CD4-positive, CD25-positive, alpha-beta regulatory T cell (primary cell): ENCODE measurements at regions not wholly inside any gene's neighbourhood (a gene's known extent, or its start where the extent isn't known, plus 50 kb on each side); places are given as distances from the start of the nearest gene placed in this dataset.

Source experiments
- ATAC-seq, 2 donors: fragments of 150-1000 bp; cut with Tn5 transposase; one replicate each; pipeline ENCODE4 v1.10.0; 2021; ENCODE audit warnings: low read depth in 2 of 2, moderate number of reproducible peaks in 2 of 2, moderate library complexity in 1 of 2
- DNase-seq, 3 donors: peaks; one replicate each; pipeline versions ENCODE4 v3.0.0 to v3.0.0-alpha.2; 2012 to 2022; ENCODE audit warnings: mixed read lengths in 1 of 3
- H3K27ac ChIP-seq: one replicate; pipeline ENCODE4 v1.7.0; 2013; ENCODE audit warnings: mild to moderate bottlenecking, low read length; ENCODE audit not compliant: insufficient read depth, poor library complexity, severe bottlenecking
- H3K27me3 ChIP-seq: one replicate; pipeline ENCODE4 v1.7.0; 2013; ENCODE audit warnings: low read length; ENCODE audit not compliant: control insufficient read depth, insufficient read depth
- H3K36me3 ChIP-seq: one replicate; pipeline ENCODE4 v1.7.0; 2013; ENCODE audit warnings: mild to moderate bottlenecking, low read length, moderate library complexity; ENCODE audit not compliant: control insufficient read depth, insufficient read depth
- H3K4me1 ChIP-seq: 2 replicates; pipeline ENCODE4 v1.7.0; 2013; ENCODE audit warnings: mild to moderate bottlenecking, low read length; ENCODE audit not compliant: insufficient read depth, control insufficient read depth, poor library complexity, severe bottlenecking
- H3K4me3 ChIP-seq: one replicate; pipeline ENCODE4 v1.7.0; 2013; ENCODE audit warnings: low read depth, mild to moderate bottlenecking, low read length, moderate library complexity
- H3K9me3 ChIP-seq, 2 experiments: 1 replicate in 1 of 2; 2 replicates in 1 of 2; pipeline ENCODE4 v1.7.0; 2013; ENCODE audit warnings: low read length in 2 of 2, mild to moderate bottlenecking in 1 of 2, moderate library complexity in 1 of 2; ENCODE audit not compliant: control insufficient read depth in 2 of 2
- H3K27ac Mint-ChIP-seq, 3 donors: one replicate each; pipeline ENCODE4 v1.8.0; 2020 to 2022; ENCODE audit warnings: mild to moderate bottlenecking in 3 of 3, mixed read lengths in 3 of 3, moderate library complexity in 2 of 3
- H3K27me3 Mint-ChIP-seq: one replicate; pipeline ENCODE4 v1.8.0; 2022; ENCODE audit warnings: mild to moderate bottlenecking, mixed read lengths
- H3K36me3 Mint-ChIP-seq: one replicate; pipeline ENCODE4 v1.8.0; 2020; ENCODE audit warnings: mixed read lengths
- H3K4me1 Mint-ChIP-seq, 4 donors: one replicate each; pipeline ENCODE4 v1.8.0; 2020 to 2022; ENCODE audit warnings: mixed read lengths in 4 of 4, mild to moderate bottlenecking in 1 of 4
- H3K4me3 Mint-ChIP-seq, 4 donors: one replicate each; pipeline ENCODE4 v1.8.0; 2020 to 2022; ENCODE audit warnings: mild to moderate bottlenecking in 4 of 4, mixed read lengths in 4 of 4, moderate library complexity in 3 of 4
- H3K9me3 Mint-ChIP-seq, 7 donors: one replicate each; pipeline ENCODE4 v1.8.0; 2020 to 2022; ENCODE audit warnings: mixed read lengths in 7 of 7, mild to moderate bottlenecking in 3 of 7, moderate library complexity in 2 of 7

DNA sequence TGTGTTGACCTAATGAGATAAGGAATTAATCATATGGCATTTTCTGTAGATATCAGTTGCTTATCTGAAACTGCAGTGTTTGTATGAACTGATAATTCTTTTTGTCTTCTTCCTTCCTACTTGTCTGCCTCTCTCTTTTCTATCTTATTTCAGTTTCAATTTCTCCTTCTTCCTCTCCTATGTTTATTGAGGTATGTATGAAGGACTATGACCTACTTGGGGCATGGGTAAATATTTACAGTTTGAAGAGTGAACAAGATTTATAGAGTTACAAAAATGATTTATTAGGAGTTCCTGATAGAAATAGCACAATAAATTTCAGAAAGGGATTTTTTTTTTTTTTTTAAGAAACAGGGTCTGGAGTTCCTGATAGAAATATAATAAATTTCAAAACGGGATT lies 88.7 kb upstream of the MUCL1 start:
- Histone ChIP-seq H3K27me3 (peaks cover 5% of the 10 kb centered on the region), H3K27ac (no peak overlapping the region), H3K9me3 (no peaks in the 10 kb centered on the region), H3K4me3 (no peak overlapping the region), H3K36me3 (no peaks in the 10 kb centered on the region), H3K4me1 (no peaks in the 10 kb centered on the region)
- no peak for DNase-seq
- ATAC-seq = no peak
- no peaks in the 10 kb centered on the region for H3K36me3 Mint-ChIP-seq
- H3K27me3 Mint-ChIP-seq = peaks cover 4% of the 10 kb centered on the region
- no peak overlapping the region for H3K4me3 Mint-ChIP-seq
- H3K4me1 Mint-ChIP-seq = no peaks in the 10 kb centered on the region
- H3K27ac Mint-ChIP-seq = no peak overlapping the region
- no peaks in the 10 kb centered on the region for H3K9me3 Mint-ChIP-seq

DNA sequence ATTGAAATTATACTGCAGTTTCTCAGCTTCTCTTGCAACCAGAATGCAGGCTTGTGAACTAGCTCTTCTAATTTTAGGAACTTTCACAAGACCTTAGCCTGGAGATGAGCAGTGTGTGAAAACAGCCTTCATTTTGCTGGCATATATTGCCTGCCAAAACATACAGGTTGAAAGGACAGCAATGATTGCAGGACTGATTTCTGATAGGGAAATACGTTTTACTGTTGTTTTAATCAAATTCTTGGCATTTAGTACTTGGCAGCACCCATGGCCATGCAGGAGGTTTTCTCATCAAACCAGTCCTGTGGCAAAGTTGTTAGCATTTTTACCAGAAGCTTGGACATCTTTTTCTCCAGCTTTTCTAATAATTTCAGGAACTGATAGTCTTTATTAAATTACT lies 91.9 kb upstream of the MUCL1 start:
- Mint-ChIP-seq H3K4me3 (no peak overlapping the region), H3K27ac (no peak overlapping the region), H3K4me1 (no peaks in the 10 kb centered on the region), H3K27me3 (peaks cover 9% of the 10 kb centered on the region), H3K9me3 (peaks cover 0 to 11% (median 3%) of the 10 kb centered on the region in 7 donors), H3K36me3 (no peaks in the 10 kb centered on the region)
- ATAC-seq = no peak
- H3K27me3 ChIP-seq = peaks cover 12% of the 10 kb centered on the region
- H3K4me3 ChIP-seq = no peak overlapping the region
- H3K27ac ChIP-seq = no peak overlapping the region
- H3K9me3 ChIP-seq = peaks cover 7 to 13% of the 10 kb centered on the region in 2 experiments
- H3K4me1 ChIP-seq = no peaks in the 10 kb centered on the region
- H3K36me3 ChIP-seq = no peaks in the 10 kb centered on the region
- no peak for DNase-seq

DNA sequence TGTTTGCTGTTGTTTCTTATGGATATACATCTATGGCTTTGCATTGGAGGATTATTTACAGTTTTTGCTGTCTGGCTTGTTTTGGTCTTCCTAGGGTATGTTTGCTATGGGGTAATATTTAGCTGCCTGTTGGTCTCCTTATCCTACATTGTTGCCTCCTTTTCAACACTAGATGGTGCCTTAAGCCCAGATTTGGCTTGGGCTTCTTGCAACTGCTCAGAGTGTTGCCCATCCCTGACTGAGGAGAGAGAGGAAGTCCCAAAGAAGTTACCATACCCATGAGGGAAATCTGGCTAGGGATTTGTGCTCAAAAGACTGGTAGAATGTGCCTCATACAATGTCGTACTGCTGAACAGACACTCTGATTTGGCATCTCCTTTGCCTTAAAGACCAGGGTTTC lies 94.6 kb upstream of the MUCL1 start:
- H3K27ac Mint-ChIP-seq = no peak overlapping the region
- H3K27ac ChIP-seq = no peak overlapping the region
- H3K36me3 ChIP-seq = no peaks in the 10 kb centered on the region
- H3K4me1 ChIP-seq = no peaks in the 10 kb centered on the region
- no peaks in the 10 kb centered on the region for H3K36me3 Mint-ChIP-seq
- ATAC-seq (no peak), DNase-seq (peak in 1 of 3 donors; percentile 39)
- no peaks in the 10 kb centered on the region for H3K4me1 Mint-ChIP-seq
- no peak overlapping the region for H3K4me3 Mint-ChIP-seq
- H3K27me3 ChIP-seq = peaks cover 12% of the 10 kb centered on the region
- H3K4me3 ChIP-seq = no peak overlapping the region
- H3K9me3 ChIP-seq = peaks cover 7 to 13% of the 10 kb centered on the region in 2 experiments
- peaks cover 16% of the 10 kb centered on the region for H3K27me3 Mint-ChIP-seq
- H3K9me3 Mint-ChIP-seq = peaks cover 0 to 11% (median 3%) of the 10 kb centered on the region in 7 donors

DNA sequence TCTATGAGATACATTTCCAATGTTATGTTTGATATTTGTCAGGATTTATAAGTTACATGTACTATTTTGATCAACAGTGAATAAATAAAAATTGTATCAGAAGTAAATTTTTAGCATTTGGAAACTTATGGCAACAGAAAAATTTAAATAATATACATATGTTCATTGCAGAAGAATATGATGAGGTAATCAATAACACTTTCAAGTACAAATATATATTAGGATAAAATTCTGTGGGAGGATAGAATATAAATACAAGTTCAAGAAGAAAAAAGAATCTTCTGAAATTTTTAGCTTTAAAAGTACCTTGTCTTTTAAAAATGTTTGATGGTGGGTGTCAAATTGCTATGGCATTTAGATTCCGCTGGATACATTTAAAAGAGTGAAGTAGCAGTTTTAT lies 102.8 kb upstream of the MUCL1 start:
- peaks cover 0 to 8% (median 3%) of the 10 kb centered on the region in 4 donors for H3K4me1 Mint-ChIP-seq
- H3K4me1 ChIP-seq = no peaks in the 10 kb centered on the region
- H3K9me3 Mint-ChIP-seq = no peaks in the 10 kb centered on the region
- no peak overlapping the region for H3K27ac ChIP-seq
- no peak overlapping the region for H3K4me3 Mint-ChIP-seq
- DNase-seq (no peak), ATAC-seq (no peak)
- no peaks in the 10 kb centered on the region for H3K9me3 ChIP-seq
- H3K27me3 Mint-ChIP-seq = peaks cover 30% of the 10 kb centered on the region
- no peaks in the 10 kb centered on the region for H3K36me3 Mint-ChIP-seq
- H3K36me3 ChIP-seq = no peaks in the 10 kb centered on the region
- H3K27me3 ChIP-seq = no peaks in the 10 kb centered on the region
- H3K4me3 ChIP-seq = no peak overlapping the region
- no peak overlapping the region for H3K27ac Mint-ChIP-seq

DNA sequence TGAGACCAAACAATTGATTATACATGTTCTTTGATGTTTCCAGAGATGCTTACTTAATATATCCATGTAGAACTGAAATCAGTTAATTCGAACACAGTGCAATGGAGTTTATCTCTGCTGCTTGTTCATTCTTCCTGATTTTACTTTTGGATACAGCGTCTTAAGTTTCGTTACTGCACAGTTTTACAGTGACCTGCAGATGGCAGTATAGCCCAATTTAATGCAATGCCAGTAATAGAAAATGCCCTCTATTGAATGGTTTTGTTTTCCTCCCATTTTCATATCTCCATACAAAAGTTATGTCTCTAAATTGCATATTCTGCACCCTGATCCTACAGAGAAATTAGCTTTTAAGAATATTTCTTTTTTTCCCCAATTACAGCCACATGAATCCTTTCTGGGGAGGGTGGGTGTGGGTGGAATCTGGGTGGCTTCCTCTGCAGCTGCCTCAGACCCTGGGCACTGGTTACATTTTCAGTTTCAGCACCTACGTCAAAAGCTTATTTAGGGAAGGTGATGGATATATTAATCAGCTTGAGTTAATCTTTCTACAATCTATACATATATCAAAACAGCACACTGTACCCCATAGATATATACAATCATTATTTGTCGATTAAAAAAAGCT lies 101.1 kb upstream of the DCD start:
- Mint-ChIP-seq H3K27ac (no peak overlapping the region), H3K9me3 (no peaks in the 10 kb centered on the region), H3K27me3 (peaks cover 21% of the 10 kb centered on the region), H3K36me3 (no peaks in the 10 kb centered on the region), H3K4me3 (no peak overlapping the region), H3K4me1 (peaks cover 0 to 8% (median 3%) of the 10 kb centered on the region in 4 donors)
- ATAC-seq (peak; percentile 65 to 69), DNase-seq (peak; percentile 30 to 72 (median 54))
- H3K27me3 ChIP-seq = no peaks in the 10 kb centered on the region
- no peaks in the 10 kb centered on the region for H3K4me1 ChIP-seq
- H3K9me3 ChIP-seq = no peaks in the 10 kb centered on the region
- H3K36me3 ChIP-seq = no peaks in the 10 kb centered on the region
- no peak overlapping the region for H3K4me3 ChIP-seq
- H3K27ac ChIP-seq = no peak overlapping the region

DNA sequence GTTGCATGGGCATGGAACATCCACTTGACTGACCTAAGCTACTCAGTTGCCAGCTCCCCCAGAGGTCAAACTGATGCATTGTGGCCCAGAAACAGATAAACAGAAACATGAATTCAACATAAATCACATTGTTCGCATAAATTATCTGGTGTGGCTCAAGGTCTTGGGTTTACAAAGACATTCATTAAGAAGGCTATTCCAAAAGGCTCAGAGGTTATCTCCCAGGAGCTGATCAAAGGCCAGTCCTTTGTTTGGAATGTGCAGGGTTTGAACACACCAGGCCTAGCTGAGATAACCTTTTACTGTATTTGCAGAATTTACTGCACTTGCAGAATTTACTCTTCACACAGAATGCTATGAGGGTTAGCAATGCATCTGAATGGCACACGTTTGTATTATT lies 96.4 kb upstream of the DCD start:
- peaks cover 10% of the 10 kb centered on the region for H3K27me3 Mint-ChIP-seq
- DNase-seq = no peak
- Histone ChIP-seq H3K4me3 (no peak overlapping the region), H3K27me3 (no peaks in the 10 kb centered on the region), H3K36me3 (no peaks in the 10 kb centered on the region), H3K4me1 (peaks cover 4% of the 10 kb centered on the region), H3K9me3 (no peaks in the 10 kb centered on the region), H3K27ac (no peak overlapping the region)
- no peak overlapping the region for H3K27ac Mint-ChIP-seq
- H3K9me3 Mint-ChIP-seq = peaks cover 0 to 3% (median 0%) of the 10 kb centered on the region in 7 donors
- no peaks in the 10 kb centered on the region for H3K36me3 Mint-ChIP-seq
- ATAC-seq = no peak
- peaks cover 9 to 26% (median 15%) of the 10 kb centered on the region in 4 donors for H3K4me1 Mint-ChIP-seq
- no peak overlapping the region for H3K4me3 Mint-ChIP-seq

DNA sequence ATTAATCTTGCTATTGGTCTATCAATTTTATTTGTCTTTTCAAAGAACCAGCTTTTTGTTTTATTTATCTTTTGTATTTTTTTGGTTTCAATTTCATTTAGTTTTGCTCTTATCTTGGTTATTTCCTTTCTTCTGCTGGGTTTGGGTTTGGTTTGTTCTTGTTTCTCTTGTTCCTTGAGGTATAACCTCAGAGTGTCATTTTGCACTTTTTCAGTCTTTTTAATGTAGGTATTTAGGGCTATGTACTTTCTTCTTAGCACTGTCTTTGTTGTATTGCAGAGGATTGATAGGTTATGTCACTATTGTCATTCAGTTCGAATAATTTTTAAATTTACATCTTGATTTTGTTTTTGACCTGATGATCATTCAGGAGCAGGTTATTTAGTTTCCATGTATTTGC lies 92.7 kb upstream of the DCD start:
- Mint-ChIP-seq H3K27ac (peak overlapping the region in 2 of 3 donors; percentile 2 to 70), H3K36me3 (no peaks in the 10 kb centered on the region), H3K27me3 (peaks cover 11% of the 10 kb centered on the region), H3K4me3 (peak overlapping the region in 2 of 4 donors; percentile 6 to 53), H3K4me1 (peaks cover 9 to 33% (median 17%) of the 10 kb centered on the region in 4 donors), H3K9me3 (peaks cover 0 to 5% (median 0%) of the 10 kb centered on the region in 7 donors)
- Histone ChIP-seq H3K4me3 (no peak overlapping the region), H3K27me3 (no peaks in the 10 kb centered on the region), H3K4me1 (peaks cover 6% of the 10 kb centered on the region), H3K9me3 (no peaks in the 10 kb centered on the region), H3K27ac (peak overlapping the region; percentile 2), H3K36me3 (no peaks in the 10 kb centered on the region)
- ATAC-seq (no peak), DNase-seq (peak in 2 of 3 donors; percentile 37 to 57)

DNA sequence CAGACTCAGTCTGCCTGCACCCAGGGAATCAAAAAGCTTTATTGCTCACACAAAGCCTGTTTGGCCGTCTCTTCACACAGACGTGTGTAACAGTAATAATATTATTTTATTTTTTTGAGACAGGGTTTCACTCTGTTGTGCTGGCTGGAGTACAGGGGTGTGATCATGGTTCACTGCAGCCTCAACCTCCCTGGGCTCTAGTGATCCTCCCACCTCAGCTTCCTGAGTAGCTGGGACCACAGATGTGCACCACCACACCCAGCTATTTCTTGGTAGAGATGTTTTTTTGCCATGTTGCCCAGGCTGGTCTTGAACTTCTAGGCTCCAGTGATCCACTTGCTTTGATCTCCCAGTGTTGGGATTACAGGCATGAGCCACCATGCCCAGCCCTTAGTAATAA lies 88.4 kb upstream of the DCD start:
- Mint-ChIP-seq H3K27ac (peak overlapping the region in 2 of 3 donors; percentile 55 to 87), H3K9me3 (peaks cover 0 to 5% (median 0%) of the 10 kb centered on the region in 7 donors), H3K27me3 (peaks cover 11% of the 10 kb centered on the region), H3K4me3 (no peak overlapping the region), H3K4me1 (peaks cover 7 to 28% (median 17%) of the 10 kb centered on the region in 4 donors), H3K36me3 (no peaks in the 10 kb centered on the region)
- H3K4me3 ChIP-seq = no peak overlapping the region
- H3K9me3 ChIP-seq = no peaks in the 10 kb centered on the region
- ATAC-seq = no peak
- DNase-seq = peak in 1 of 3 donors; percentile 65
- no peak overlapping the region for H3K27ac ChIP-seq
- no peaks in the 10 kb centered on the region for H3K27me3 ChIP-seq
- peaks cover 6% of the 10 kb centered on the region for H3K4me1 ChIP-seq
- no peaks in the 10 kb centered on the region for H3K36me3 ChIP-seq
